OCI-LY7 (cell line): ENCODE measurements at regions not wholly inside any gene's neighbourhood (a gene's known extent, or its start where the extent isn't known, plus 50 kb on each side); places are given as distances from the start of the nearest gene placed in this dataset.

Experiments used
- BruUV-seq: library from RNA; stranded (reverse); fragments of 400-500 nt; replicated peaks from 2 replicates; lab custom pipeline; 2021; lab: Mats Ljungman, UMichigan
- CTCF ChIA-PET: fragments of 300-600 bp; sonication (Branson Sonifier 250); formaldehyde crosslinking; loops from one replicate; lab custom pipeline; 2022; ENCODE audit warnings: antibody characterized with exemption; ENCODE audit not compliant: unreplicated experiment; lab: Charles Lee
- POLR2A ChIA-PET: fragments of 300-600 bp; sonication (Branson Sonifier 250); formaldehyde crosslinking; loops from one replicate; lab custom pipeline; 2022; ENCODE audit warnings: antibody characterized with exemption; lab: Charles Lee
- DNase-seq: peaks from one replicate; pipeline ENCODE4 v3.0.0-alpha.2; 2015; ENCODE audit warnings: low spot score
- H2AFZ ChIP-seq: fragments of 200-600 bp; sonication (generic), shearing (Covaris generic); 2 replicates; pipeline ENCODE4 v1.6.1; 2014; ENCODE audit warnings: mild to moderate bottlenecking, antibody characterized with exemption, low read length, moderate library complexity
- H3K27ac ChIP-seq: fragments of 200-600 bp; sonication (generic); 2 replicates; pipeline ENCODE4 v1.5.1; 2014; ENCODE audit warnings: mixed run types, low read depth, mild to moderate bottlenecking, moderate library complexity, low read length, inconsistent platforms; ENCODE audit not compliant: poor library complexity, severe bottlenecking
- H3K36me3 ChIP-seq: fragments of 200-600 bp; sonication (generic); 2 replicates; pipeline ENCODE4 v1.6.1; 2014; ENCODE audit warnings: mild to moderate bottlenecking, antibody characterized with exemption, low read length, moderate library complexity, mixed read lengths; ENCODE audit not compliant: insufficient read depth
- H3K4me1 ChIP-seq: fragments of 200-600 bp; sonication (generic); 2 replicates; pipeline ENCODE4 v1.5.1; 2014; ENCODE audit warnings: mild to moderate bottlenecking, low read length; ENCODE audit not compliant: insufficient read depth, poor library complexity, severe bottlenecking
- H3K4me2 ChIP-seq: fragments of 200-600 bp; sonication (generic); 2 replicates; pipeline ENCODE4 v1.6.1; 2014; ENCODE audit warnings: mild to moderate bottlenecking, low read length
- H3K4me3 ChIP-seq: fragments of 200-600 bp; sonication (generic); 2 replicates; pipeline ENCODE4 v1.5.1; 2014; ENCODE audit warnings: mild to moderate bottlenecking, low read depth, low read length; ENCODE audit not compliant: poor library complexity, severe bottlenecking
- H3K79me2 ChIP-seq: fragments of 200-600 bp; sonication (generic); 2 replicates; pipeline ENCODE4 v1.6.1; 2016; ENCODE audit warnings: low read depth, mild to moderate bottlenecking, low read length, moderate library complexity, mixed read lengths; ENCODE audit not compliant: insufficient read depth
- H3K9me2 ChIP-seq: fragments of 200-600 bp; sonication (generic); 2 replicates; pipeline ENCODE4 v1.6.1; 2016; ENCODE audit warnings: mild to moderate bottlenecking, low read length, mixed read lengths; ENCODE audit not compliant: insufficient read depth
- H3K9me3 ChIP-seq: fragments of 200-600 bp; sonication (generic); 2 replicates; pipeline ENCODE4 v1.6.1; 2014; ENCODE audit warnings: mild to moderate bottlenecking, mixed run types, low read length, mixed read lengths
- H4K20me1 ChIP-seq: fragments of 200-600 bp; sonication (generic); 2 replicates; pipeline ENCODE4 v1.6.1; 2014; ENCODE audit warnings: mild to moderate bottlenecking, antibody characterized with exemption, low read length, moderate library complexity, mixed read lengths; ENCODE audit not compliant: insufficient read depth
- EZH2phosphoT487 ChIP-seq: fragments of 200-600 bp; sonication (generic); IDR thresholded peaks from 2 replicates; pipeline ENCODE4 v1.6.1; 2018; ENCODE audit warnings: low read depth, borderline replicate concordance, mild to moderate bottlenecking, mixed run types, antibody characterized with exemption, low read length, moderate library complexity, mixed read lengths
- intact Hi-C: fragments of 100-400 bp; cut with micrococcal nuclease; formaldehyde crosslinking; loops from one replicate; pipeline ENCODE4 v1.10.0; 2022; ENCODE audit not compliant: unreplicated experiment
- TF ChIP-seq, protein P1 (sequence below): fragments of 200-600 bp; sonication (generic); conservative IDR thresholded peaks from 2 replicates; pipeline ENCODE4 v1.5.1; 2014; ENCODE audit warnings: mild to moderate bottlenecking, antibody characterized with exemption, low read length, moderate library complexity, mixed read lengths

DNA sequence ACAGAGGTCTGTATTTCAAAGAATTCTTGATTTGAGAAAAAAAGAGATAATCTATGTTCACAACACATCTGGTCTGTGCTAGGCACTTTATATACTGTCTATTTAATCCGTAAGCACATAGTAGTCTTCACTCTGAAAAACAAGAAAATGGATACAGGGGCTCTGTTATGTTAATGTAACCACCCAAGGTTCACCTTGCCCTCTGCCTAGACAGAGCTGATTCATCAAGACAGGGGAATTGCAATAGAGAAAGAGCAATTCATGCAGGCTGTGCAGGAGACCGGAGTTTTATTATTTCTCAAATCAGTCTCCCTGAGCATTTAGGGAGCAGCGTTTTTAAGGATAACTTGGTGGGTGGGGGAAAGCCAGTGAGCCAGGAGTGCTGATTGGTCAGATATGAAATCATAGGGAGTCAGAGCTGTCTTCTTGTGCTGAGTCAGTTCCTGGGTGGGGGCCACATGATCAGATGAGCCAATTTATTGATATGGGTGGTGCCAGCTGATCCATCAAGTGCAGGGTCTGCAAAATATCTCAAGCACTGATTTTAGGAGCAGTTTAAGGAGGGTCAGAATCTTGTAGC lies 92.9 kb upstream of the TNIP3 start:
- Histone ChIP-seq H3K27ac (no peak overlapping the region), H3K4me1 (no peaks in the 10 kb centered on the region), H3K4me3 (no peak overlapping the region), H3K36me3 (no peaks in the 10 kb centered on the region), H3K4me2 (no peak overlapping the region), H3K9me2 (no peaks in the 10 kb centered on the region), H4K20me1 (no peaks in the 10 kb centered on the region), H3K79me2 (no peaks in the 10 kb centered on the region), H3K9me3 (no peaks in the 10 kb centered on the region), H2AFZ (no peak overlapping the region)
- intact Hi-C loops, result no loop called here
- POLR2A ChIA-PET, result no interaction called here
- DNase-seq, result no peak
- TF ChIP-seq EZH2phosphoT487, result no peak
- TF ChIP-seq, protein P1, sequence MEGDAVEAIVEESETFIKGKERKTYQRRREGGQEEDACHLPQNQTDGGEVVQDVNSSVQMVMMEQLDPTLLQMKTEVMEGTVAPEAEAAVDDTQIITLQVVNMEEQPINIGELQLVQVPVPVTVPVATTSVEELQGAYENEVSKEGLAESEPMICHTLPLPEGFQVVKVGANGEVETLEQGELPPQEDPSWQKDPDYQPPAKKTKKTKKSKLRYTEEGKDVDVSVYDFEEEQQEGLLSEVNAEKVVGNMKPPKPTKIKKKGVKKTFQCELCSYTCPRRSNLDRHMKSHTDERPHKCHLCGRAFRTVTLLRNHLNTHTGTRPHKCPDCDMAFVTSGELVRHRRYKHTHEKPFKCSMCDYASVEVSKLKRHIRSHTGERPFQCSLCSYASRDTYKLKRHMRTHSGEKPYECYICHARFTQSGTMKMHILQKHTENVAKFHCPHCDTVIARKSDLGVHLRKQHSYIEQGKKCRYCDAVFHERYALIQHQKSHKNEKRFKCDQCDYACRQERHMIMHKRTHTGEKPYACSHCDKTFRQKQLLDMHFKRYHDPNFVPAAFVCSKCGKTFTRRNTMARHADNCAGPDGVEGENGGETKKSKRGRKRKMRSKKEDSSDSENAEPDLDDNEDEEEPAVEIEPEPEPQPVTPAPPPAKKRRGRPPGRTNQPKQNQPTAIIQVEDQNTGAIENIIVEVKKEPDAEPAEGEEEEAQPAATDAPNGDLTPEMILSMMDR, result no peak
- no TSS peak for BruUV-seq
- CTCF ChIA-PET, result no interaction called here

DNA sequence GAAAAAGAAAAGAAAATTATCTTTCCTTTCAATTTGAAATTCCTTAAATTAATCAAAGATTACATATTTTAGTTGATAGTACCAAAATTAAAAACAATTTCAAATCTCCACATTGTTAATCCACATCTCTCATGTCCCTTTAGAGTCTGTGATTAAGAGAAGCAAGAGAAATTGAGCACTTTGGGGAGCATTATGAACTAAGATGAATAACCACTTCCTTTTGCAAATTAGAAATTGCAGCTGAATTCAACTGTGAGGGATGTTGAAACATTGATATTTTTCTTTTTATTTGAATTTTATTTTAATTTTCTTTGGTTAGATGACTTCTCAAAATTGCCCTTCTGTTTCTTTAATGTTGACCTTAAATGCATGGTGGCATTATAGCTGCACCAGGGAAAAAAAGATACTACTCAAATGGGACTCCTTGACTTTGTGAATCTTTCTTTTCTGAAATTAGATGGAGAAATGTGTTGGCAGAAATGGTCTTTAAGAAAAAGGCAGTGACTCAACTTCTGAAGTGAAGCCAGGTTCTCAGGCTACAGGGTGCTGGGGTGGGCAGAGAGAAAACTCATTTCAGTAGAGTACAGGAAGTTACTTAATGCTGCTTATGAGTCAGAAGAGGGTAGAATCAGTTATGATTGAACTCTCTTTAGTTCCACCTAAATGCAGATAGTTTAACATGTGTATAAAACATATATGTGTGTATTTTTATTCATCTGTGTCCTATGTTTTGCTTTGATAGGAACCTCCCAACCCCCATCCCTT lies 92.0 kb upstream of the TNIP3 start:
- H3K27ac ChIP-seq, result no peak overlapping the region
- no peak overlapping the region for H3K4me2 ChIP-seq
- no peaks in the 10 kb centered on the region for H3K4me1 ChIP-seq
- H4K20me1 ChIP-seq, result no peaks in the 10 kb centered on the region
- no peak overlapping the region for H2AFZ ChIP-seq
- intact Hi-C loops, result no loop called here
- H3K9me3 ChIP-seq, result no peaks in the 10 kb centered on the region
- no peak for DNase-seq
- ChIA-PET CTCF (no interaction called here), POLR2A (no interaction called here)
- TF ChIP-seq, protein P1, result no peak
- no TSS peak for BruUV-seq
- no peaks in the 10 kb centered on the region for H3K79me2 ChIP-seq
- no peaks in the 10 kb centered on the region for H3K9me2 ChIP-seq
- no peak overlapping the region for H3K4me3 ChIP-seq
- H3K36me3 ChIP-seq, result no peaks in the 10 kb centered on the region

DNA sequence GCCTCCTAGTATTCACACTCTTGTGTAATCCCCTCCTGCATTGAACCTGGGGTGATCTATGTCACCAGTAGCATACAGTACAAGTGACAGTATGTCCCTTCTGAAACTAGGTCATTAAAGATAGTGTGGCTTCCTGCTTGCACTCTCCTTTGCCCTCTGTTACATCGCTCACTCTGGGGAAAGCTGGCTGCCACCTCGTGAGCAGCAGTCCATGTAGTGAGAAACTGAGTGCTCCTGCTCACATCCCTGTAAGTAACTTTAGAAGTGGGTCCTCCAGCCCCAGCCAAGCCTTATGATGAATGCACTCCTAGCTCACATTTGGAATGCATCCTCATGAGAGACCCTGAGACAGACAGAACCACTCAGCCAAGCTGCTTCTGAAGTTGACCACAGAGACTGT lies 89.8 kb upstream of the TNIP3 start:
- Histone ChIP-seq H3K4me1 (no peaks in the 10 kb centered on the region), H3K4me2 (no peak overlapping the region), H2AFZ (no peak overlapping the region), H4K20me1 (no peaks in the 10 kb centered on the region), H3K27ac (no peak overlapping the region), H3K9me2 (no peaks in the 10 kb centered on the region), H3K9me3 (no peaks in the 10 kb centered on the region), H3K4me3 (no peak overlapping the region), H3K79me2 (no peaks in the 10 kb centered on the region), H3K36me3 (no peaks in the 10 kb centered on the region)
- BruUV-seq, result no TSS peak
- no peak for TF ChIP-seq EZH2phosphoT487
- TF ChIP-seq, protein P1, result no peak
- intact Hi-C loops, result loop anchor here (2.0 kb wide), 1 partner anchor 1097 kb away; no protein-coding TSS in a partner anchor
- CTCF ChIA-PET, result no interaction called here
- POLR2A ChIA-PET, result interaction anchor here (0.6 kb wide), 1 partner anchor 1711 kb away, joined by 3 read pairs; no protein-coding TSS in a partner anchor
- no peak for DNase-seq
